ENCODE measurements at regions not wholly inside any gene's neighbourhood (a gene's known extent, or its start where the extent isn't known, plus 50 kb on each side); places are given as distances from the start of the nearest gene placed in this dataset.

GRCh38 chr12:67533159-67533558, 115.4 kb upstream of the DYRK2 start:
- no peak overlapping the region for H2BK15ac ChIP-seq (ENCODE audit: low read depth, low read length)
- no peak overlapping the region for H4K5ac ChIP-seq (ENCODE audit: insufficient read length, low read depth, low read length)
- H3K4ac ChIP-seq (ENCODE audit: low read depth, low read length) = no peak overlapping the region
- no peak overlapping the region for H2AK5ac ChIP-seq (ENCODE audit: insufficient read length, low read length)
- TF ChIP-seq CTCF (conservative IDR thresholded peaks at IDR 0.05) = no peak
- no peak overlapping the region for H3K18ac ChIP-seq (ENCODE audit: insufficient read length, low read depth, low read length)
- Mint-ChIP-seq H3K36me3 (ENCODE audit: insufficient read depth in 1 of 3, low read depth in 3 of 3) (peaks cover 0 to 2% (median 0%) of the 10 kb centered on the region in 3 experiments; a peak in 1 of 7 replicates), H3K27ac (no peak overlapping the region), H3K4me3 (no peak overlapping the region), H3K4me1 (peaks cover 36 to 39% of the 10 kb centered on the region in 2 experiments), H3K9me3 (no peaks in the 10 kb centered on the region; a peak in 1 of 5 replicates), H3K27me3 (ENCODE audit: low read depth) (no peaks in the 10 kb centered on the region; the same call in 1 of the 2 replicates)
- H2AFZ ChIP-seq (ENCODE audit: low read length) = no peak overlapping the region
- H2BK20ac ChIP-seq (ENCODE audit: low read depth, low read length, poor library complexity, severe bottlenecking) = no peak overlapping the region
- no peaks in the 10 kb centered on the region for H3K79me1 ChIP-seq (ENCODE audit: insufficient read depth, low read depth, low read length, poor library complexity, severe bottlenecking)
- H4K91ac ChIP-seq (ENCODE audit: insufficient read length, low read depth, low read length) = no peak overlapping the region
- H2BK120ac ChIP-seq (ENCODE audit: low read depth, low read length, poor library complexity, severe bottlenecking) = no peak overlapping the region
- H3K23ac ChIP-seq (ENCODE audit: insufficient read length, low read depth, low read length) = no peak overlapping the region
- H2BK12ac ChIP-seq (ENCODE audit: insufficient read length, low read depth, low read length) = no peak overlapping the region
- H3K23me2 ChIP-seq (ENCODE audit: insufficient read length, low read depth, low read length, poor library complexity, severe bottlenecking) = no peaks in the 10 kb centered on the region
- no peak overlapping the region for H3K56ac ChIP-seq (ENCODE audit: insufficient read length, low read depth, low read length)
- H4K20me1 ChIP-seq (ENCODE audit: control insufficient read depth, insufficient read depth, insufficient read length) = no peaks in the 10 kb centered on the region
- H3K9me3 ChIP-seq (ENCODE audit: control insufficient read depth, low read depth, low read length) = no peaks in the 10 kb centered on the region
- DNase-seq = no peak
- H3K4me1 ChIP-seq (ENCODE audit: insufficient read depth, low read length) = peaks cover 11% of the 10 kb centered on the region; the same call in 1 of the 2 replicates
- H3K27me3 ChIP-seq (ENCODE audit: insufficient read depth, low read length) = no peaks in the 10 kb centered on the region
- H3K4me2 ChIP-seq (ENCODE audit: insufficient read depth, insufficient read length, low read length) = no peak overlapping the region
- H3T11ph ChIP-seq (ENCODE audit: low read length) = no peak overlapping the region
- H3K79me2 ChIP-seq (ENCODE audit: insufficient read depth, low read length) = no peaks in the 10 kb centered on the region
- H2BK5ac ChIP-seq (ENCODE audit: insufficient read length, low read length) = no peak overlapping the region
- H3K27ac ChIP-seq (ENCODE audit: insufficient read length, low read depth, low read length) = no peak overlapping the region
- no peak overlapping the region for H3K9ac ChIP-seq (ENCODE audit: extremely low read depth, insufficient read length, low read length)
- no CpG with 5 or more reads among the region's 1 CpG for WGBS (ENCODE audit: extremely low coverage, insufficient read length, low lambda C conversion rate)
- H3K14ac ChIP-seq (ENCODE audit: insufficient read depth, low read length) = no peak overlapping the region
- H4K8ac ChIP-seq (replicated peaks; ENCODE audit: insufficient read length, low read depth, low read length) = no peak overlapping the region
